GM21825 (cell line): ENCODE measurements at regions not wholly inside any gene's neighbourhood (a gene's known extent, or its start where the extent isn't known, plus 50 kb on each side); places are given as distances from the start of the nearest gene placed in this dataset.
"Not testable (repeated sequence)": the region's sequence is repeated elsewhere in the genome, so short reads cannot be mapped to it uniquely, and the experiment has no call there.

Source experiments
- ATAC-seq: cut with Tn5 transposase; IDR thresholded peaks from one replicate; pipeline ENCODE4 v1.9.1; 2021; ENCODE audit warnings: mild to moderate bottlenecking, moderate library complexity; ENCODE audit not compliant: unreplicated experiment

DNA sequence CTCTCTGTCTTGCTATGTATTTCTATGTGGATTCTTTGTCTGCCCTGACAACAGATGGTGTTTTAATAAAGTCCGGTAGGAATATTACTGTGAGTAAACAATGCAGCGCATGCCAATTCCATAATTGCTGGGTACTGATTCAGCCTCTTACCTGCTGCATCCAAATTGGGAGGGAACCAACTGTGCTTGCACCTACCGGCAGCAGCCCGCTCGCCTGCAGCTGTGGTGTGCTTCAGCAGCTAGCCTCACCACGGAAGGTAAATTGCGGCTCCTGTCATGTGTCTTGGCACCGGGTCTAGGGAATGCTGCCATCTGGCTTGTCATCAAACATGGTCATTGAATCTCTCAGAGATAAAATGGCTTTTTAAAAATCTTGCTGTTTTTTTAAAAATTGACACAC lies 704.8 kb upstream of the SLC35B3 start:
- ATAC-seq = no peak

DNA sequence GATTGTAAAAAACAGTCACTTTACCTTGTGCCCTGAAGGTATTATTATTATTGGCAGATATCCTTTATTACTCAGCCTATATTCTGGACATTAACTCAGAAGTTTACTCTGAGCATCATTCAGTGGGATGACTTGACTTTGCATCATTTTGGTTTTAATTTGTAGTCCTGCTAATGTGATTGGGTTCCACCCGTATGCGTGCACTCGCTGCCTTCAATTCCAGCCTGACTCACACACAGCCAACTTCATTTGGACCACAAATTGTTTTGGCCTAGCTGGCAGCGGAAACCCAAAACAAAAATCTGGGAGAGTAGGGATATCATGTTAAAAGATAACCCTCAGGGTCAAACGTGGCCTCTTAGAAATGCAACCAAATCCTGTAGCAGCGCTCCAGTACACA lies 704.4 kb upstream of the SLC35B3 start:
- ATAC-seq = no peak

DNA sequence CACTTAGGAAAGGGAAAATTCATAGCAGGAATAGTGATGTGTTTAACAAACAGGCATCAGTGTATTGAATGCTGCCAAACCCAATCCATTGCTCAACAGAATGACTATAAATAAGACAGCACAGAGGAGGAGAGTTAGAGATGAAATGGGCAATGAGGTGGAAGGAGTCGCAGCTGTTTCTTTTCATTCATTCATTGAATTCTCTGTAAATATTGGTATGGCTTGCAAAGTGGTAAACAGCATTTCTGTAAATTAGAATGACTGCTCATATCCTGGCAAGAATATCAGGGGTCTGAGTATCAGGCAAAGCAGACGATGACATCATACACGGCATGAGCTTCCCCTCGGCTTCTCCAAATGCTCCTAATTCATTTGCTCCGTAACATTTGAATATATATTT lies 703.6 kb upstream of the SLC35B3 start:
- no peak for ATAC-seq

DNA sequence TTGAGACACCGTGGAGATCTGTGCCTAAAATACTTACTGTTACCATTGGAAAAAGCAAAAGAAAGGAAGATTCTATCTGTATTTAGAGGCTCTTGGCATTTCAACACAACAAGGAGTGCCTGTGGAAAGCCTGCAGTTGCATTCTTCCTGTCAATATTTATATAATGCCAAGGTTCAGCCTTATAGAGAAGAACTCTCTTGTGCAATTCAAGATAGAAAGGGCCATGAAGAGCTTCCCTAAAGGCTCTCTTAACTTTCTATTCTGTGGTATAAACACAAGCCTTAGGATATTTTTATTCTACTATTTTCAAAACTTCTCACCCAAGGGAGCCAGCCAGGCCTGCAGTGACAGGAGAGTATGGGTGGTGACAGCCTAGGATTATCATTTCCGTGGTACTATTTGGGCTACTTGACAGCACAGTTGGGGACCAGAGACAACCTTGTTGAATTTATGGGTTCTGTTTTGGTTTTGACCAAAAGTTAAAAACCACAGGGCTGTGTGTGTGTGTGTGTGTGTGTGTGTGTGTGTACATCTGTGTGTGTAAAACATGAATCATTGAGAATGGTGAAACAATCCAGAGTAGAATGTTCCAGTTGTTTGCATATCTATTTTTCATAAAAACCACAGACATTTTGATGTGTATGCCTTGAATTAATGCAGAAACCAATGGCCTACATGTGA lies 700.9 kb upstream of the SLC35B3 start:
- no peak for ATAC-seq

DNA sequence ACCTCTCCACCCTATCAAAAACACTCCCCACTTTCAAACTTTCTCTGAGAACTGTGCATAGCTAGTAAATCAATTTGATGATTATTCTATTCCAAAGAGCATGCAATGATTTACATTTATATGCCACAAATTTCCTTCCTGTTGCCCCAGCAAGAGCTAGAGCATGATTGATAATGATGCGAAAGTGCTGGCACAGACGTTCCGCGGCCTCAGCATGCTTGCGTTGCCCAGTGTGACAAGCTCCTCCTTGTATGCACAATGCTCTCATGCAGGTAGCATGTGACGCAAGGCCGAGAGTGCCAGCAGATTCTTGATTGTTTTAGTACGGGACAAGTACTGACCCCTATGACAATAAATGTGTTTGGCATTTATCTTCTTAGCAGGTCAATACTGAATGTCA lies 696.3 kb upstream of the SLC35B3 start:
- no peak for ATAC-seq

DNA sequence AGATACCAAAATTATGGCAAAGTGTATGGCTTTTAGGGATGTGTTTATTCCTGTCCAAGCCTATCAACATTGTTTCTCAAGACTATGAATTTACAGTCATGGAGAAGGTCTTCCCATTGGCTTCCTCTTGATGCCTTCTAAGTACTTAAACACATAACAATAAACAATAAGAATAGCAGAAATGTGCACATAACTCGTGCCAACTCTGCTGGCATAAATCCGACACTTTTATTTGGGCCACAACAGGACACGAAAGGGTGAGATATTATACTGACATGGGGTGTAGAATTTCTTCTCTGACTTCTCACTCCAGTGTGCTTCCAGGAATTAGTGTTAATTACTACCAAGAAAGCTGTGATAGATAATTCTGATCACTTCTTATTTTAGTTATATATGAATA lies 695.9 kb upstream of the SLC35B3 start:
- ATAC-seq = no peak

DNA sequence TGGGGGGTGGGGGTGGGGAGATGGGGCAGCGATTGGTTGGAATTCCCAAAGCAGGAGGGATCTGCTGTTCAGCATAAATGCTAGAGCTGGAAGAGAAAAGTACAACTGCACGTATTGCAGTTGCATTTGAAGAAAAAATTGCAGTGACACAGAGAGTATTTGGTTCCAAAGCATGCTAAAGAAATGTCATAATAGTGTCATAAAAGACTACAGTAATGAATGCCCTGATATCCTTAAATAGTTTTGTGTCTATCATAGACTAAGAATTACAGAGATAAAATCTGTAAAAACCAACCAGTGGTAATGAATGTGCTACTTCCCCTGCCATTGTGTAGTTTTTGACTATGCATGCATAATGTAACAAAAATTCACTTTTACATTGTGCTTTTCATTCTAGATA lies 693.6 kb upstream of the SLC35B3 start:
- ATAC-seq = no peak

DNA sequence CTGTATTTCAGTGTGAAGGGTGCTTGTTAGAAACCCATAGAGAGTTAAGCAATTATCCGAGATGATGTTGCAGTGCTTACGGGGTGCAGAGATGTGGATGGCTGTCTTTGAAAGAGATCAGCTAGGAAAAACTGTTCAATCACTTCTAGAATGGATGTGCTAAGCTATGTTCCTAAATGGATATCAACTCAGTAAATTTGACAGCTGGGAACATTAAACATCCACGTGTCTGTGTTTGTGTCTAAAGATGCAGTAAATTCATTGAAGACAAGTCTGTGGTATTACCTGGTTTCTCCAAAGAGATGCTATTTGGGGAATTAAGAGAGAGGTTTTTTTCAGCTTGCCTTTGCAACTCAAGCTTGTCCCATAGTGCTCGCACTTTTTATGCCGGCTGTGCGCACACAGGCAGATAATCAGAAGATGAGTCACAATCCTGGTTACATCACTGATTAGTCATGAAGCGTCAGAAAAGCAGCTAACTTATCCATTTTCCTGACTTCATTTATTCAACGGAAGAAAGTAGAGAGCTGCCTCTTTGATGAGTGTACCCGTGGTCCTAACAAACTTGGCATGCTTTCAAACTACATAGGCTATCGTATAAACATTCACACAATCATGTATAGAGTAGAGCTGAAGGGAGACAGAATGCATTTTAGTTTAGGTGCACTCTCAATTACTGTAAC lies 691.7 kb upstream of the SLC35B3 start:
- ATAC-seq = no peak

DNA sequence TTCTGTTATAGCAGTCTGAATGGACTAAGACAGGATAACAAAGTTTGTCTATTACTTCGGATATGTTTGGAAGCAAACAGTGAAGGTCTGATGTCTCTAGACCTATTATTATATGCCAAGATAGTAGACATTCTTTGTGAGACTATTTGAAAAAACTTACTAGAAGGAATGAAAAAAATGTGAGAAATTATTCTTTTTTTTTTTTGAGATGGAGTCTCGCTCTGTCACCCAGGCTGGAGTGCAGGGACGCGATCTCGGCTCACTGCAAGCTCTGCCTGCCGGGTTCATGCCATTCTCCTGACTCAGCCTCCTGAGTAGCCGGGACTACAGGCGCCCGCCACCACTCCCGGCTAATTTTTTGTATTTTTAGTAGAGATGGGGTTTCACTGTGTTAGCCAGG lies 690.7 kb upstream of the SLC35B3 start:
- not testable (repeated sequence) for ATAC-seq

DNA sequence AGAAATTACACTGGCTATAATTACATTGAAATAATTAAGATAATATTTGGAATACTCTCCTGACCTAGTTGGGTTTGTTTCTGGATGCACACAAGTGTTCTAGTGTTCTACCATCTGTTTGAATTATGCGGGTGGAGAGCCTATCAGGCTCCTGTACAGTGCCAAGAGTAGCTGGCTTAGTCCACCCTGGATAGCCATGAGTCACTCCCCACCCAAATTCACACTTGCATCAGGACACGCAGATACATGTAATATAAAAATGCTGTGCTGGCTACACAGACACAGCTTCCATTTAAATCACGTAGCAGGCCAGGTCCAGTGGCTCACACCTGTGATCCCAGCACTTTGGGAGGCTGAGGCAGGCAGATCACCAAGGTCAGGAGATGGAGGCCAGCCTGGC lies 686.2 kb upstream of the SLC35B3 start:
- no peak for ATAC-seq

DNA sequence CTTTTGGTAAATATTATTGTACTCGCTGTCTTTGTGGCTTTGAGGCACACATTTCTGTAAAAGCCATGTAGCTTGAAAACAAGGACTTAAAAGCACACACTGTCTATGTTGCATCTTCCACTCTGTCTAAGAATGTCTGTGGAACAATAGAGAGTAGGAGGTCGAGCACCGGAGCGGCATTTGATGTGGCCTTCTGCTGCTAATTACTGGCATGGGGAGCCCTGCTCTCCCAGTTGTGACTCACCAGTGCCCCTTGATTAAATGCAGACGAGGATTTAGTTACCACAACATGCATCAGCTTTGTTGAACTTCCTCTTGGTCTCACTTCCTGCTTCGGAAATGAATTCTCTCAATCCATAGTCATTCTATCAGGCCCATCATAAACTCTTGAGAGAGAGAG lies 680.7 kb upstream of the SLC35B3 start:
- ATAC-seq = no peak

DNA sequence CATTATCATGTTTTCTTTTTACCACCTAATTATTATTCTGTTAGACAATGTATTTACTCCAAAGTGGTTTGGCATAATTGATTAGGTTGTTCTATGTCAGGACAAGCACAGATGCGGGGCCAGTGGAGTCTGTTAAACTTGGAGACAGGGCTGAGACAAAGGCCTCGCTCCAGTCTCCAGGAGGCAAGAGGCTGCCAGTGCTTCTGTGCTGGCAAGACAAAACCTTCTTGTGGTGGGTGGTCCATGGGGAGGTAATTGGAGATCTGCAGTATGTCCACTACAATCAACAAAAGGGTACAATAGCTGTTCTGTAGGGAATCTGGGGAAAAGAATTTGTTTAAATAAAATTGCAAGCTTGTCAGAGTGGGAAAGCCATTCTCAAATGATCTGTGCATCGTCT lies 677.2 kb upstream of the SLC35B3 start:
- no peak for ATAC-seq

DNA sequence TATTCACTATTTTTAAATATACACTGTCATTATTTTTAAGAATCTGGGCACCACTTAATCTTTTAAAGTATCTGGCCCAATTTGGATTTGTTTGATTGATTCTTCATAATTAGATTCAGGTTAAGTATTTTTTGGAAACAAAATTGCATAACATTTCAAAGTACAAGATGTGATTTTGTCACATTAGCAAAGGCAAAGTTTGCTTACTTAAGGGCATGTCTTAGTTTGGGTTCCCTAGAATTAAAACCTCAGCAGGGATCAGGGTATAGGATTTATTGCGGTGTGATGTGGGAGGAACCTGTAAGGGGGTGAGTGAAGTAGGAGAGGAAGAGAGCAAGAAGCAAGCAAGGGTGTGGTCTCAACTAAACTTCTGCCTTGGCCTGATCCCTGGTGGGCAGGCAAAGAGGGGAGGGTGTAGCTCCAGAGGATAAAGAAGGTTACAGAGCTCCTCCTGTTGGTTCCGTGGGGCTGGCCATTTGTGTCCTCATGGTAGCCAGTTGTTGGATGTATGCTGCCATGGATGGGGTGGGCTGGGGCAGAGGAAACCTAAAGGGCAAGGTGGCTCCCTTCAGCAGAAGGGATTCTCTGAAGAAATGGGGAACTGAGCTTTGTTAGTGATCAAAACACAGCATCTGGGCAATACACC lies 668.7 kb upstream of the SLC35B3 start:
- no peak for ATAC-seq

DNA sequence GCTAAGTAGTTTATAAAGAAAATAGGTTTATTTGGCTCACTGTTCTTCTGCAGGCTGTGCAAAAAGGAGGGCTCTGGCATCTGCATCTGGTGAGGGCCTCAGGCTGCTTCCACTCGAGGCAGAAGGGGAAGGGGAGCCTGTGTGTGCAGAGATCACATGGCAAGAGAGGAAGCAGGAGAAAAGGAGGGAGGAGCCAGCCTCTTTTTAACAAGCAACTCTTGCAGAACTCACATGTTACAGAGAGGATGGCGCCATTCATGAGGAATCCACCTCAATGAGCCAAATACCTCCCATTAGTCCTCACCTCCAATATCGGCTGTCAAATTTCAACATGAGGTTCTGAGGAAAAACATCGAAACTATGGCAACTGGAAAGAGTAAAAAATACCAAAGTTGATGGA lies 666.6 kb upstream of the SLC35B3 start:
- ATAC-seq = no peak

DNA sequence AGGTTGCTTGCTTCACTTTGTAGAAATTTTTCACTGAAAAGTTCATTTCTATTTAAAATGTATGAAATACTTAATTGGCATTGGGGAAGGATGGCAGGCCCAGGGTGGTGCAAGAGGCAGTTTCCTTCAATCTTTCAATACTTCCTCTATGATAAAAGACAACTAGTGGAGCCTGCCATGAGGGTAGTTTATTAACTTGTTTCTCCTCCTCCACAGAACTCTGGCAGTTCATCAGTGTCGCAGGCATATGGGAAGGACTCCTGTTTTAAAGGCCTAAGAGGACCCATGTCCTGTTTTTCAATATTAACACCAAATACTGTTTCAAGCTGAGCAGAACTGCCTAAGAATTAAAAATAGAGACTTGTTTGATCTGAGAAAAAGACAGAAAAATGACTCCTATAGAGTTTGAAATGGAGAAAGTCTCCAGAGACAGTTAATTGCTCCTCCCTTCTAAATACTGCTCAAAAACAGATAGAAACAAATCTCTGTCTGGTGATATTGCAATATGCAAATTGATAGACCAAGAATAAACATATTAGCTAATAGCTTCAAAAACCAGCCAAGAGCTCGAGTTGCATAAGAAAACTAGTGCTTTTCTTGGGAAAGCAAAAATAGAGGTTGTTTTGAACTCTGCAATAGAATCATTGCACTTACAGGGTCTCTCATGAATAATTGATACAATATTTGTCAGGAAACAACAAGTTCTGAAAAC lies 665.7 kb upstream of the SLC35B3 start:
- no peak for ATAC-seq

DNA sequence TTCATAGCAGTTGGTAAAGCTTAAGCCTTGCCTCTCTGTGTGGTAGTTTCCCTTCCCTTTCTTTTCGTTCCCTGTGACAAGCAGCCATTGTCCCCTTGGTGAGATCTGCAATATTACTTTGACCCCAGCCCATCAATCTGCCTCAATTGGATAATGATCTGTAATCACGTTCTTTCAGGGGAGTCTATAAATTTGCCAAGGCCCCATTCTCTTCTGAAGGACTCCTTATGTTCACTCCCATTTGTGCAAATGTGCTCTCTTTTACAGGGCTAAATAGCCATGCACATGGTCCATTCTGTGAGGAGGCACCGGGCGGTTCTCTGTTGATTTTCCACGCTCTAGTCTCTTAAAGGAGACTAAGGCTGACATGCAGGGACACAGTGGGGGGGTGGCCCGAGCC lies 660.4 kb upstream of the SLC35B3 start:
- no peak for ATAC-seq

DNA sequence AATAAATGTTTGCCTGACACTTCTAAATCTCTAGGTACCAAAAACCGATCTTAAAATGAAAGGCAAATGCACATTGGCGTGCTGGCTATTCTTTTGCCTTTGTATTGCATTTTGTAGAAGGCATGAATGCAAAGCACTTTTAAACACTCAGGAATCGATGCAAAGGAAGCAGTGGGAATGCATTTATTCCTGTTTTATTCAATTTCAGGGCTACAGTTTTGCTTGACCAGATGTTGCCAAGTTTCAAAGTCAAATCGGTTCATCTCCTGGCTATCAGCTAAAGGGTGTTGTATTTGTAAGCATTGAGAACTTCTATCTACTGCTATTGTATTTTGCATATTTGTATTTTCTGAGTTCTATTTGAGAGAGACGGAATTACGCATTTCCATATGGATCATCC lies 659.8 kb upstream of the SLC35B3 start:
- ATAC-seq = no peak

DNA sequence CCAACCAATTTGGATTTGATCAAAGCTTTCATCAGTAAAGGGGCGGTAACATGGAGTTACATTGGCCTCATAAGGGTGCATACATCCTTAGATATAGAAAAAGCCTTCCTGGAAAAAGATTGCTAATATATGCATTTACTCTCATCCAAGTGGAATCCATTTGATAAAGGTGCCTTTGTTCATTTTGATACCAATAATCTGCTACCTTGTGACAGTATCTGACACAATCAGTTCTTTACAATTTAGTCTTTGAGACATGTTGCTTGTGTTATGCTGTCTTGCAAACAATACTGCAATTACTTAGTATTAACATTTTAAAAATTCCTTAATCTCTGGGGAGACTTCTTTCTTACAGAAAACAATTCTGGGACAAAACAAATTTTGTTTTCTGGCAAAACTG lies 654.4 kb upstream of the SLC35B3 start:
- ATAC-seq = no peak

DNA sequence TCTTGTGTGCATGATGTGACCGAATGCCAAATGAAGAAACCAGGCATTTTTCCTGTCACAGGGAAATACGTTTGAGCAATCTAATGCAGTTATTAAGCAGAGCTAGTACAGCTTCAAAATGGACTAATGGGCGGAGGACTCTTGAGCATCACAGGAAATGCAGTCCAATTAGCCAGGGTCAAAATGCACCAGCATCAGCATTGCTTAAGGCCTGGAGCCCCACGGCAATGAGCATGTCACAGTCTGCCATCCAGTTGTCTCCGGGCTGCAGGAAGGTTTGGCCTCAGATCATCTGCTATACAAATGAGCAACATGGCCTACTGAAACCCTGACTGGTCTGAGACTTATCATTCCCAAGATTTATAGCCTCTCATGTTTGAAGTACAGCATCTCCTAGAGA lies 652.1 kb upstream of the SLC35B3 start:
- ATAC-seq = no peak

DNA sequence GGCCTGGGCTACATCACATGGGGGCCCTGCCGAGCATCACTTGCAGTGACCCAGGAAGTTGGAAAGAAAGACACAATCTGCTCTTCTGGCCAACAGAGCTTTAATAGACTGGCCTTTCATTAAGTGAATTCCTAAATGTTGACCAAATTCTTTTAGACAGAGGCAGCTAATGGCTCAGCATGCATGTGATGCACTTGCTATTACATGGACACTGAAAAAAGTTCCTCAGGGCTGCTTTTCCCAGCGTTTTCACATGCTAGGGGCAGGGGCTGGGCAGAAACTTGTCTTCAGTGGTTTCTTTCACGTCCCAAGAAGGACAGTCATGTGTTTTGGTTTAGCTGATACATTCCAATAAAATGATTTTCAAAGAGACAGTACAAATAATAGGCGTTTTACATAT lies 651.0 kb upstream of the SLC35B3 start:
- no peak for ATAC-seq

DNA sequence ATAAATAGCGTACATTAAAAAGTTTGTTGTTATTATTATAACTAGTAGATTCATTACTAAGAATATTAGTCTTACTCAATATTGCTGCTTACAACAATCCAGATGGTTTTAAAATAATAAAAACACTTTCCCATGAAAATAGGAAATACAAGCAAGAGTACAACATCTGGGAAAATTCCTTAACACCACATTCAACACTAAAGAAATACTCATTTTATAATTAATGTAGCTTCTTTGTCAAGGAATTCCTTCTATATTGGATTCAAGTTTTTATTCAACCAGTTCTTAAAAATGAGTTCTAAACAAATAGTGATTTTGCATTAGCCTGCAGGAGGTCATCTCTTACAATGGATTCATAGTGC lies 650.3 kb upstream of the SLC35B3 start:
- no peak for ATAC-seq
